Fibroblast of lung (primary cell): ENCODE measurements at regions not wholly inside any gene's neighbourhood (a gene's known extent, or its start where the extent isn't known, plus 50 kb on each side); places are given as distances from the start of the nearest gene placed in this dataset.

Source experiments
- DNase-seq, 2 donors: peaks; one replicate each; pipeline versions ENCODE4 v3.0.0 to v3.0.0-alpha.2; 2010; ENCODE audit warnings: low read depth in 2 of 2
- H2AFZ ChIP-seq: 2 replicates; pipeline ENCODE4 v1.5.1; 2012; ENCODE audit warnings: low read length, control low read depth, inconsistent platforms
- H3K27ac ChIP-seq: 2 replicates; pipeline ENCODE4 v1.5.1; 2011; ENCODE audit warnings: low read length, control low read depth; ENCODE audit not compliant: insufficient read depth
- H3K27me3 ChIP-seq: 2 replicates; pipeline ENCODE4 v1.5.1; 2011; ENCODE audit warnings: mild to moderate bottlenecking, low read length; ENCODE audit not compliant: control insufficient read depth, insufficient read depth
- H3K36me3 ChIP-seq: 2 replicates; pipeline ENCODE4 v1.5.1; 2011; ENCODE audit warnings: low read length; ENCODE audit not compliant: control insufficient read depth, insufficient read depth
- H3K4me1 ChIP-seq: 2 replicates; pipeline ENCODE4 v1.5.1; 2011; ENCODE audit warnings: low read length; ENCODE audit not compliant: control insufficient read depth, insufficient read depth; ENCODE audit errors: extremely low read depth
- H3K4me2 ChIP-seq: 2 replicates; pipeline ENCODE4 v1.5.1; 2011; ENCODE audit warnings: low read length, control low read depth; ENCODE audit not compliant: insufficient read depth; ENCODE audit errors: extremely low read depth
- H3K4me3 ChIP-seq, 4 experiments: fragments of 200-600 bp in 1 of 4; sonication (generic) in 1 of 4; replicated peaks in 1 of 4; 2 replicates each; pipeline ENCODE4 v1.5.1; 2011 to 2016; ENCODE audit warnings: low read length in 4 of 4, low read depth in 3 of 4, mild to moderate bottlenecking in 3 of 4, control low read depth in 2 of 4, inconsistent platforms in 1 of 4, mixed read lengths in 1 of 4; ENCODE audit not compliant: insufficient read depth in 1 of 4; ENCODE audit errors: control extremely low read depth in 1 of 4
- H3K79me2 ChIP-seq: 2 replicates; pipeline ENCODE4 v1.5.1; 2012; ENCODE audit warnings: mild to moderate bottlenecking, low read length, inconsistent platforms; ENCODE audit not compliant: control insufficient read depth, insufficient read depth
- H3K9ac ChIP-seq: 2 replicates; pipeline ENCODE4 v1.5.1; 2011; ENCODE audit warnings: mild to moderate bottlenecking, low read length, control low read depth; ENCODE audit not compliant: insufficient read depth
- H3K9me3 ChIP-seq: 2 replicates; pipeline ENCODE4 v1.5.1; 2012; ENCODE audit warnings: low read depth, low read length; ENCODE audit not compliant: control insufficient read depth, insufficient read depth
- H4K20me1 ChIP-seq: 2 replicates; pipeline ENCODE4 v1.5.1; 2011; ENCODE audit warnings: low read length; ENCODE audit not compliant: control insufficient read depth, insufficient read depth; ENCODE audit errors: extremely low read depth
- EZH2 ChIP-seq: IDR thresholded peaks from 2 replicates; pipeline ENCODE4 v1.5.1; 2012; ENCODE audit warnings: low read length, control low read depth, mild to moderate bottlenecking; ENCODE audit errors: missing control alignments
- TF ChIP-seq, protein P1 (sequence below), 2 donors: IDR thresholded peaks in 1 of 2; conservative IDR thresholded peaks in 1 of 2; 1 replicate in 1 of 2; 2 replicates in 1 of 2; pipeline ENCODE4 v1.5.1; 2011 to 2012; ENCODE audit warnings: low read length in 2 of 2, control low read depth in 1 of 2, inconsistent platforms in 1 of 2, low read depth in 1 of 2, mild to moderate bottlenecking in 1 of 2

- Histone ChIP-seq H3K27ac (peak overlapping the region; percentile 37), H3K9me3 (no peaks in the 10 kb centered on the region), H3K79me2 (peaks cover 2% of the 10 kb centered on the region), H3K27me3 (no peaks in the 10 kb centered on the region), H3K9ac (no peak overlapping the region), H2AFZ (peak overlapping the region; percentile 54), H3K4me3 (no peak overlapping the region), H3K4me1 (peaks cover 11% of the 10 kb centered on the region), H3K4me2 (peak overlapping the region; percentile 21), H3K36me3 (no peaks in the 10 kb centered on the region), H4K20me1 (no peaks in the 10 kb centered on the region)
- peak in 1 of 2 donors; percentile 10 for DNase-seq
- TF ChIP-seq, protein P1, sequence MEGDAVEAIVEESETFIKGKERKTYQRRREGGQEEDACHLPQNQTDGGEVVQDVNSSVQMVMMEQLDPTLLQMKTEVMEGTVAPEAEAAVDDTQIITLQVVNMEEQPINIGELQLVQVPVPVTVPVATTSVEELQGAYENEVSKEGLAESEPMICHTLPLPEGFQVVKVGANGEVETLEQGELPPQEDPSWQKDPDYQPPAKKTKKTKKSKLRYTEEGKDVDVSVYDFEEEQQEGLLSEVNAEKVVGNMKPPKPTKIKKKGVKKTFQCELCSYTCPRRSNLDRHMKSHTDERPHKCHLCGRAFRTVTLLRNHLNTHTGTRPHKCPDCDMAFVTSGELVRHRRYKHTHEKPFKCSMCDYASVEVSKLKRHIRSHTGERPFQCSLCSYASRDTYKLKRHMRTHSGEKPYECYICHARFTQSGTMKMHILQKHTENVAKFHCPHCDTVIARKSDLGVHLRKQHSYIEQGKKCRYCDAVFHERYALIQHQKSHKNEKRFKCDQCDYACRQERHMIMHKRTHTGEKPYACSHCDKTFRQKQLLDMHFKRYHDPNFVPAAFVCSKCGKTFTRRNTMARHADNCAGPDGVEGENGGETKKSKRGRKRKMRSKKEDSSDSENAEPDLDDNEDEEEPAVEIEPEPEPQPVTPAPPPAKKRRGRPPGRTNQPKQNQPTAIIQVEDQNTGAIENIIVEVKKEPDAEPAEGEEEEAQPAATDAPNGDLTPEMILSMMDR (conservative IDR thresholded peaks at IDR 0.05 in 1 of 2, IDR thresholded peaks at IDR 0.05 in 1 of 2; ENCODE audit: low read depth in 1 of 2, low read length in 2 of 2): no peak
- TF ChIP-seq EZH2: no peak
These were observed 308.6 kb upstream of the RGMB start for GRCh38 chr5:98464737-98465330.

DNA sequence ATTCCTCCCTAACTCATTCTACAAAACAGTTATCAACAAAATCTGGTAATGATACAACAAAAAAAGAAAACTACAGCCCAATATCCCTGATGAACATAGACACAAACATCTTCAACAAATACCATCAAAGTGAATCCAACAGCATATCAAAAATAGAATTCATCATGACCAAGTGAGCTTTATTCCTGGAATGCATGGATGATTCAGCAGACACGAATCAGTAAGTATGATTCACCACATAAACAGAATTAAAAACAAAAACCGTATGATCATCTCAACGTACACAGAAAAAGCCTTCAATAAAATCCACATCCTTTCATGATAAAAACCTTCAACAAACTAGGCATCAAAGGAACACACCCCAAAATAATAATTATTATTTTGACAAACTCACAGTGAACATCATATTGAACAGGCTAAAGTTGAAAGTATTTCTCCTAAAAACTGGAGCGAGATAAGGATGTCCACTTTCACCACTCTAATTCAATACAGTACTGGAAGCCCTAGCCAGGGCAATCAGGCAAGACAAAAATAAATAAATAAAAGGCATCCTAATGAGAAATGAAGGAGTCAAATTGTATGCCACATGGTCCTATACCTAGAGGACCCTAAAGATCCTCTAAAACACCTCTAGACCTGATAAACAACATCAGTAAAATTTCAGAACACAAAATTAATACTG, 305.1 kb upstream of the RGMB start:
- no peaks in the 10 kb centered on the region for H3K27me3 ChIP-seq
- no peak overlapping the region for H2AFZ ChIP-seq
- TF ChIP-seq, protein P1 (conservative IDR thresholded peaks at IDR 0.05 in 1 of 2, IDR thresholded peaks at IDR 0.05 in 1 of 2; ENCODE audit: low read depth in 1 of 2, low read length in 2 of 2): no peak
- TF ChIP-seq EZH2: no peak
- H3K79me2 ChIP-seq: peaks cover 2% of the 10 kb centered on the region
- peak; percentile 81 to 93 for DNase-seq
- H3K4me3 ChIP-seq: peak overlapping the region in 1 of 4 experiments; percentile 9
- no peaks in the 10 kb centered on the region for H4K20me1 ChIP-seq
- no peak overlapping the region for H3K9ac ChIP-seq
- H3K9me3 ChIP-seq: no peaks in the 10 kb centered on the region
- H3K27ac ChIP-seq: peak overlapping the region; percentile 88
- H3K36me3 ChIP-seq: no peaks in the 10 kb centered on the region
- H3K4me1 ChIP-seq: peaks cover 11% of the 10 kb centered on the region
- peak overlapping the region; percentile 59 for H3K4me2 ChIP-seq

DNA sequence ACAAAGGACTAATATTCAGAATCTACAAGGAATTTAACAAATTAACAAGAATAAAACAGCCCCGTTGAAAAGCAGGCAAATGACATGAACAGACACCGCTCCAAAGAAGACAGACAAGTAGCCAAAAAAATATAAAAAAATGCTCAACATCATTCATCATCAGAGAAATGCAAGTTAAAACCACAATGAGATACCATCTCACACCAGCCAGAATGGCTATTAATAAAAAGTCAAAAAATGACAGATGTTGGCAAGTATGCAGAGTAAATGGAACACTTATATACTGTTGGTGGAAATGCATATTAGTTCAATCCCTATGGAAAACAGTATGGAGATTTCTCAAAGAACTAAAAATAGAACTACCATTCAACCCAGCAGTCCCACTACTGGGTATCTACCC, 302.7 kb upstream of the RGMB start:
- Histone ChIP-seq H3K9me3 (no peaks in the 10 kb centered on the region), H4K20me1 (no peaks in the 10 kb centered on the region), H3K79me2 (peaks cover 2% of the 10 kb centered on the region), H3K4me2 (no peak overlapping the region), H3K27me3 (no peaks in the 10 kb centered on the region), H2AFZ (no peak overlapping the region), H3K4me1 (peaks cover 9% of the 10 kb centered on the region), H3K27ac (no peak overlapping the region), H3K9ac (no peak overlapping the region), H3K4me3 (no peak overlapping the region), H3K36me3 (no peaks in the 10 kb centered on the region)
- DNase-seq: no peak
- TF ChIP-seq EZH2: no peak
